ENCODE measurements at regions not wholly inside any gene's neighbourhood (a gene's known extent, or its start where the extent isn't known, plus 50 kb on each side); places are given as distances from the start of the nearest gene placed in this dataset.

DNA sequence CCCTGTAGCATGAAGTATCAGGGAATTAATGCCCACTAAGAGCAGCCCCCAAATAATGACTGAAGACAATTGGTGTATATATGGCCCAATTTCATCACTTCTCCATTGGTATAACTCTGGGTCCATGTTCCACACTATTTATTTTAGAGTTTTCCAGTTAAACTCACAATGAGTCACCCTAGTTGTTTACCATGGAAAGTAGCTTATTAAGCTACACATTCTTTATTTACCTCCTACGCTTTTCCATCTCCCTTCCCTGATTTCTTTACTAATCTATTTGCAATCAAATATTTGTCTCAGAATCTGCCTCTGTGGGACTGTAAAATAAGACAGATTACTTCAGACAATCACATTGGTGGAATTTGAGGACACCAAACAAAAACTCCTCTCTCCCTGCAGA is 655.6 kb downstream of the SORCS1 start:
- no peak overlapping the region for H3K4me3 ChIP-seq (ENCODE audit: low read depth, poor library complexity, severe bottlenecking)
- 78 to 84% methylated on average over 1 of the region's 1 CpG for WGBS, 2 donors
- intact Hi-C loops (cut with DNase I; ENCODE audit: low total_unique reads), result no loop called here
- no peak for DNase-seq (ENCODE audit: low spot score in 2 of 2)
- TF ChIP-seq POLR2A (IDR thresholded peaks at IDR 0.05), result no peak

DNA sequence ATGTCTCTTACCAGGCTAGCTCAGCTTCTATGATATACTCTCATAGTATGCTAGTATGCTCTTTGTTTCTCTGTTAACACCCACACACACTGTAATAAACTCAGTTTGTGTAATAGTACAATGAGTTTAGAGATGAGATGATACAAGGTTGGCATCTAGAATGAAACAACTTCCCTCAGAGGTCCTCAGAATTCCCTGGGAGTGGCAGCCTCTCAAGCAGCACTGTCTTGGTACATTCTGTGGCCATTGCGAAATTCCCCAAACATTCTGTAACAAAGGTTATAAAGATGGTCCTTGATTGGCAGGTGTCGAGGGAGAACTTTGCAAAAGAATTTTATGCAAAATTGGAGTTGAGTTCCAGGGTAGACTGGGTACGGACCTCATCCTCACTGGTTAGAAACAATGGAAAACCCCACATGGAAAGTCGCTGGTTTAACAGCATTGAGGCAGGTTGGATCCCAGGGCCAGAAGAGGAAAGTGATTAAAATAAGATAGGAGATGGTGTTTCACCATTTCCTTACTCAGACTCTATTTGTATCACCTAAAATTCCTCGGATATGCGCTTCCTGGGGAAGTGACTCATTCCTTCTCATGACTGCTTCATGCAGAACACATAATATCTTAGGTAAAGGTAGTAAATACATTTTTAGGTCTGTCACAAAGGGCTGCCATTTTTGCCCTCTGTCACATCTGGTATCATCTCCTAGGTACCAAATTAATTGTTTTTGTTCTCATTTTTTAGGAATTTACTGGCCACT is 657.8 kb downstream of the SORCS1 start:
- no peak overlapping the region for H3K4me3 ChIP-seq (ENCODE audit: low read depth, poor library complexity, severe bottlenecking)
- intact Hi-C loops (cut with DNase I; ENCODE audit: low total_unique reads), result no loop called here
- 75% methylated on average over 6 of the region's 6 CpGs for WGBS, 2 donors
- TF ChIP-seq, protein P1, sequence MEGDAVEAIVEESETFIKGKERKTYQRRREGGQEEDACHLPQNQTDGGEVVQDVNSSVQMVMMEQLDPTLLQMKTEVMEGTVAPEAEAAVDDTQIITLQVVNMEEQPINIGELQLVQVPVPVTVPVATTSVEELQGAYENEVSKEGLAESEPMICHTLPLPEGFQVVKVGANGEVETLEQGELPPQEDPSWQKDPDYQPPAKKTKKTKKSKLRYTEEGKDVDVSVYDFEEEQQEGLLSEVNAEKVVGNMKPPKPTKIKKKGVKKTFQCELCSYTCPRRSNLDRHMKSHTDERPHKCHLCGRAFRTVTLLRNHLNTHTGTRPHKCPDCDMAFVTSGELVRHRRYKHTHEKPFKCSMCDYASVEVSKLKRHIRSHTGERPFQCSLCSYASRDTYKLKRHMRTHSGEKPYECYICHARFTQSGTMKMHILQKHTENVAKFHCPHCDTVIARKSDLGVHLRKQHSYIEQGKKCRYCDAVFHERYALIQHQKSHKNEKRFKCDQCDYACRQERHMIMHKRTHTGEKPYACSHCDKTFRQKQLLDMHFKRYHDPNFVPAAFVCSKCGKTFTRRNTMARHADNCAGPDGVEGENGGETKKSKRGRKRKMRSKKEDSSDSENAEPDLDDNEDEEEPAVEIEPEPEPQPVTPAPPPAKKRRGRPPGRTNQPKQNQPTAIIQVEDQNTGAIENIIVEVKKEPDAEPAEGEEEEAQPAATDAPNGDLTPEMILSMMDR (IDR thresholded peaks at IDR 0.05), result no peak
- TF ChIP-seq POLR2A (IDR thresholded peaks at IDR 0.05), result no peak
- DNase-seq (ENCODE audit: low spot score in 2 of 2), result no peak

DNA sequence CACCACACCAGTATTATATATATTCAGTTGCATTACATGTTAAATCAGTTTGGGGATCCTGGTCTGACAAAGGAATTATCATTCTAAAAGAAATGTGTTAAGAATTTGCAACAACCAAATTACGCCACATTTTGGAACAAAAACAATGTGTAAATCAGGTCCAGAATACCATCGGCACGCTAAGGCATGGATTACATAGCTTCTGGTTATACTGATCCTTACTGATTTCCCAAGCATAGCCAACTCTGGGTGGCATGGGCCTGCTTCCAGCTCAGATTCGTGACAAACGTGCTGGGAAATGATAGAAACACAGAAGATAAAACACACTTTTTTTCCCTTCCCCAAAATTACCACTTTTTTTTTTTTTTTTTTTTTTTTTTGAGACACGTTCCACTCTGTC is 660.0 kb downstream of the SORCS1 start:
- intact Hi-C loops (cut with DNase I; ENCODE audit: low total_unique reads), result no loop called here
- WGBS, 2 donors, result 41 to 49% methylated on average over 6 of the region's 6 CpGs
- no peak overlapping the region for H3K4me3 ChIP-seq (ENCODE audit: low read depth, poor library complexity, severe bottlenecking)
- TF ChIP-seq POLR2A (IDR thresholded peaks at IDR 0.05), result no peak
- TF ChIP-seq, protein P1 (IDR thresholded peaks at IDR 0.05), result no peak
- DNase-seq (ENCODE audit: low spot score in 2 of 2), result no peak

DNA sequence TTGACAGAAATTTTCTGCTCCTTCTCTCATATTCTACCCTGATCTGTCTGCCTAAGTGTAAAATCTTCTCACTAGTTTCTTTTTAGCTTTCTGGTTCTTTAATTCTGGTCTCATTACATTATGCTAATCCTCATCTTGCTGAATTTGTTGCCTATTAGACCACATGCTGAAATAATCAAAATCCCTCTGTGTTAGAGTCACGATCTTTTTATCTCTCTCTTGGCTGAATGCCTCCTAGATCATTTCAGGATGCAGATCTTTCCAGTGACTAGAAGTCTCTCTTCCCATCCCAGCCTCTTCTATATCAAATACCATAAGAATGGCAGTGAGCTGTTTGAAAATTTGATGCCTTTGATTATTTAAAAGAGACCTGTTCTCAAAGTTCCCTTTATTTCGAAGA is 661.9 kb downstream of the SORCS1 start:
- intact Hi-C loops (cut with DNase I; ENCODE audit: low total_unique reads), result no loop called here
- no peak for TF ChIP-seq POLR2A (IDR thresholded peaks at IDR 0.05)
- TF ChIP-seq, protein P1 (IDR thresholded peaks at IDR 0.05), result no peak
- DNase-seq (ENCODE audit: low spot score in 2 of 2), result no peak
- 45 to 61% methylated on average over 2 of the region's 2 CpGs for WGBS, 2 donors
- H3K4me3 ChIP-seq (ENCODE audit: low read depth, poor library complexity, severe bottlenecking), result no peak overlapping the region

DNA sequence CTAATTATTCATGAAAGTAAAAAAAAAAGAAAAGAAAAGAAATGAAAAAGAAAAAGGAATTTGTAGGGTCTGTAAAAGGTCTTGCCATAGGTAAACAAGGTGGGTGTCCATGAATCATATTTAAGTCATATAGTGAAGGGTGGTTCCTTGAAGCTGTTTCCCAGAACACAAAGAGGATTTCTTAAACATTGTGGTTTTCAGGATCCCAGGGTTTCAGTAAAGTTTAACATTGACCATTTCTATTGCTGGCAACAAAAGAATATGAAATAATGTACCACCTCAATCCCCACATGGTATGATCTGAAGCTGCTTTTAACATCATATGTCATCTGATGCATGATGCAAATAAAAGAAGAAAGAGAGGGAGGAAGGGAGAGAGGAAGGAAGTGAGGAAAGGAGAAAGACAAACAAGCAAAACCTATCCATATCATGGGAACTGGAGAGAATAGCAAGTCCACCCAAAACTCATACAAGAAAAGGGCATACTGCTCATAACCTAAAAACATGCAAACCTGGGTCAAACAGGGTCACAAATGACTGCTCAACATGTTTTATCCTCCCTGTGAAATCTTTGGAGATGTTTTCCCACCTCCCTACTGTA is 663.5 kb downstream of the SORCS1 start:
- TF ChIP-seq, protein P1 (IDR thresholded peaks at IDR 0.05), result no peak
- no peak for TF ChIP-seq POLR2A (IDR thresholded peaks at IDR 0.05)
- intact Hi-C loops (cut with DNase I; ENCODE audit: low total_unique reads), result no loop called here
- H3K4me3 ChIP-seq (ENCODE audit: low read depth, poor library complexity, severe bottlenecking), result no peak overlapping the region
- no peak for DNase-seq (ENCODE audit: low spot score in 2 of 2)

DNA sequence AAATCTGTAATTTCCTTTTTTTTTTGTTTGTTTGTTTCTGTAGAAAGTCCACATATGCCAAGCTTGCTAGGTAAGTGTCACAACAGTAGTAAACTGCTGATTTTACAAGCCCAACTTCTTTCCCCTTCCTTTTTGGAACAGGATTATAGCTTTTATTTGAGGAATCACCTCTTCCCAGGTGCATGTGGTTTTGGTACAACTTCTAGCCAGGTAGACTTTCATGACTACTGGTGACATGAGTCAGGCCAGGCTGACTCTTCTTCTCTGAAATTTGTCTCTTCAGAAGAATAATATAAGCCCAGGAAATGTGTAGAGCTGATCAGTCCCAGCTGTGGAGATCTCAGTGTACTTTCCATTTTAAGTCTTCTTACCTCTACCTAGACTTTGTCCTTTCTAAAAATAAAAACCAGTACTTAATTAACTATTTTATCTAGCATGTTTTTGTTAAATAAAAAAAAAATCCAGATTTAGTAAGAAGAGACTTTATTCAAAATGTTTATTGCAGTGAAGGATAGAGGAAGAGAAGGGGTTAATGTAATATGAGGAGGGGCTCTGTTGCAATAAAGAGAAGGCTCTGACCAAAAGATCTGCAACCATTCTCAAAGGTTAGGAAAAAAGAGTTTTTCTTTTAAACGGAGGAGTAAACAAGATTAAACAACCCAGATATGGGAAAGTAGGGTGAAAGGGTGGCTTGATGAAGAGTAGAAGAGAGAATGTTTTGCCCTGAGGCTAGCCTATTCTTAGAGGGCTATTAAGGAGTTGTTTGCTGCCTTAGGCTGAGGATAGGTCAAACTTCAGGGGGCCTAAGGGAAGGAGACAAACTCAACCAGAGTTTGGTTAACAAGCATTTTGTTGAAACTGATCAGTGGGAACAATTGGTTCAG is 664.2 kb downstream of the SORCS1 start:
- no peak for DNase-seq (ENCODE audit: low spot score in 2 of 2)

More for the DNA sequence above, 664.2 kb downstream of the SORCS1 start:
- intact Hi-C loops (cut with DNase I; ENCODE audit: low total_unique reads), result no loop called here
- TF ChIP-seq, protein P1 (IDR thresholded peaks at IDR 0.05), result no peak
- TF ChIP-seq POLR2A (IDR thresholded peaks at IDR 0.05), result no peak
- H3K4me3 ChIP-seq (ENCODE audit: low read depth, poor library complexity, severe bottlenecking), result no peak overlapping the region
- WGBS, 2 donors, result 22 to 42% methylated on average over 1 of the region's 1 CpG

Measured in lower leg skin (tissue), 4 donors.